ENCODE measurements at regions not wholly inside any gene's neighbourhood (a gene's known extent, or its start where the extent isn't known, plus 50 kb on each side); places are given as distances from the start of the nearest gene placed in this dataset.

DNA sequence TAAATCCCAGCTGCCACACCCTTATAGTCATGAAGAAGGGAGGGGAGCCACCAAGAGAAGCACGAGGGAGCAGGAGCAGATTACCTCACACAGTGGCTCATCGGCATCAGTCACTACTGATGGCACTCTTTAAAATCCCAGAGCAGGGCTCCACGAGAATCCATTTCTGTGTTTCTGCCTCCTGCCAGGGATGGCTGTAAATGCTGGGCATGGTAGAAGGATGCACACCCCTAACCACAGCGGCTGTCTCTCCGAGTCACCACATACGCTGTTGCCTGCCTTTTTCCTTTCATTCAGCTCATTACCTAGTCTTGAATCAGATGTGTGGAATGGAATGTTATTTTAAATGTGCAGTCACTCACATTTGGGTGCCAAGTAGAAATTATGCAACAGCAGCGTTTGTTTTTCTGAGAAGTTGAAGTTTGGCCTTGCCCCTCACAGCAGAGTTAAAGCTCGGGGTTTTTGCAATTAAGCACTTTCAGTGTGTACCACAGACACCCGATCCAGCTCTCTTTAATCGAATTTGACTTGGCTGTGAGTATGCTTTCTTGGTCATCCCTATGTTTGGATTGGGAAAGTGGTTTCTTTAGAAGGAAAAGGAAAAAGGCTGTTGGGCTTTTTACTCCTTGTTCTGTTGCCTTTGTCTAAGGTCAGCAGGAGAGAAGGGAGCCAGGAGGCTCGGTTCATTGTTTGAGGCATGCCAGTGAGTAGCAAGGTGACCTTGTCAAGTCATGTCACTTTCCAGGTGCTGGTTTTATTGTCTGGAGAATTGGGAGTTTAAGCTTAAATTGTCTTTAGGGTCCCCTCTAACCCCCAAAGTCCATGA, 284.2 kb upstream of the TPM1 start:
- H3K27me3 ChIP-seq (ENCODE audit: insufficient read depth, poor library complexity, severe bottlenecking): no peaks in the 10 kb centered on the region
- H3K27ac ChIP-seq (replicated peaks): no peak overlapping the region
- no peak overlapping the region for H3K4me3 ChIP-seq (replicated peaks; ENCODE audit: insufficient read depth, low read length)

DNA sequence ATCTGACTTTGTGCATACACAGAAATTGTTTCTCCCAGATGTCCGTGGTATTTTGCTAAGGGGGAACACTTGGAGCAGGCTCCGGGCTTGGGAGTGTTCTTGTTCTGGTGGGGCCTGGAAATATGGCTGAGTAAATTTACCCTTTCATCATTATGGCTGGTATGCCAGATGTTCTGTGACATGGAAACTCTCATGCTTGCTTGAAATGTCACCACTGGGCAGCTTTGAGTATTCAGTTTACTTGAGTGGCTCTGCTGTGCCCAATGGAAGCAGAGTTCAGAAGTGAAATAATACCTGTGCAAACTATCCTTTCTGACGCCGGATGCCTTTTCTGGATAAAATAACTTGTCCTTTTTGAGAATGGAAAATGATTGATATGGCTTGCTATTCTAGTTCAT, 283.6 kb upstream of the TPM1 start:
- no peak for DNase-seq (ENCODE audit: low read depth in 1 of 2, low spot score in 1 of 2)
- no peaks in the 10 kb centered on the region for H3K27me3 ChIP-seq (ENCODE audit: insufficient read depth, poor library complexity, severe bottlenecking)
- no peak overlapping the region for H3K27ac ChIP-seq (replicated peaks)
- H3K4me3 ChIP-seq (replicated peaks; ENCODE audit: insufficient read depth, low read length): no peak overlapping the region
- no peak for TF ChIP-seq SPI1 (IDR thresholded peaks at IDR 0.05; ENCODE audit: borderline replicate concordance, low read depth)
- no peak for TF ChIP-seq POLR2AphosphoS5 (IDR thresholded peaks at IDR 0.05; ENCODE audit: low read depth)
- TF ChIP-seq, protein P1, sequence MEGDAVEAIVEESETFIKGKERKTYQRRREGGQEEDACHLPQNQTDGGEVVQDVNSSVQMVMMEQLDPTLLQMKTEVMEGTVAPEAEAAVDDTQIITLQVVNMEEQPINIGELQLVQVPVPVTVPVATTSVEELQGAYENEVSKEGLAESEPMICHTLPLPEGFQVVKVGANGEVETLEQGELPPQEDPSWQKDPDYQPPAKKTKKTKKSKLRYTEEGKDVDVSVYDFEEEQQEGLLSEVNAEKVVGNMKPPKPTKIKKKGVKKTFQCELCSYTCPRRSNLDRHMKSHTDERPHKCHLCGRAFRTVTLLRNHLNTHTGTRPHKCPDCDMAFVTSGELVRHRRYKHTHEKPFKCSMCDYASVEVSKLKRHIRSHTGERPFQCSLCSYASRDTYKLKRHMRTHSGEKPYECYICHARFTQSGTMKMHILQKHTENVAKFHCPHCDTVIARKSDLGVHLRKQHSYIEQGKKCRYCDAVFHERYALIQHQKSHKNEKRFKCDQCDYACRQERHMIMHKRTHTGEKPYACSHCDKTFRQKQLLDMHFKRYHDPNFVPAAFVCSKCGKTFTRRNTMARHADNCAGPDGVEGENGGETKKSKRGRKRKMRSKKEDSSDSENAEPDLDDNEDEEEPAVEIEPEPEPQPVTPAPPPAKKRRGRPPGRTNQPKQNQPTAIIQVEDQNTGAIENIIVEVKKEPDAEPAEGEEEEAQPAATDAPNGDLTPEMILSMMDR (IDR thresholded peaks at IDR 0.05; ENCODE audit: insufficient read depth, low read length): no peak
- no peak for TF ChIP-seq GABPA (IDR thresholded peaks at IDR 0.05; ENCODE audit: low read depth)
- TF ChIP-seq, protein P2, sequence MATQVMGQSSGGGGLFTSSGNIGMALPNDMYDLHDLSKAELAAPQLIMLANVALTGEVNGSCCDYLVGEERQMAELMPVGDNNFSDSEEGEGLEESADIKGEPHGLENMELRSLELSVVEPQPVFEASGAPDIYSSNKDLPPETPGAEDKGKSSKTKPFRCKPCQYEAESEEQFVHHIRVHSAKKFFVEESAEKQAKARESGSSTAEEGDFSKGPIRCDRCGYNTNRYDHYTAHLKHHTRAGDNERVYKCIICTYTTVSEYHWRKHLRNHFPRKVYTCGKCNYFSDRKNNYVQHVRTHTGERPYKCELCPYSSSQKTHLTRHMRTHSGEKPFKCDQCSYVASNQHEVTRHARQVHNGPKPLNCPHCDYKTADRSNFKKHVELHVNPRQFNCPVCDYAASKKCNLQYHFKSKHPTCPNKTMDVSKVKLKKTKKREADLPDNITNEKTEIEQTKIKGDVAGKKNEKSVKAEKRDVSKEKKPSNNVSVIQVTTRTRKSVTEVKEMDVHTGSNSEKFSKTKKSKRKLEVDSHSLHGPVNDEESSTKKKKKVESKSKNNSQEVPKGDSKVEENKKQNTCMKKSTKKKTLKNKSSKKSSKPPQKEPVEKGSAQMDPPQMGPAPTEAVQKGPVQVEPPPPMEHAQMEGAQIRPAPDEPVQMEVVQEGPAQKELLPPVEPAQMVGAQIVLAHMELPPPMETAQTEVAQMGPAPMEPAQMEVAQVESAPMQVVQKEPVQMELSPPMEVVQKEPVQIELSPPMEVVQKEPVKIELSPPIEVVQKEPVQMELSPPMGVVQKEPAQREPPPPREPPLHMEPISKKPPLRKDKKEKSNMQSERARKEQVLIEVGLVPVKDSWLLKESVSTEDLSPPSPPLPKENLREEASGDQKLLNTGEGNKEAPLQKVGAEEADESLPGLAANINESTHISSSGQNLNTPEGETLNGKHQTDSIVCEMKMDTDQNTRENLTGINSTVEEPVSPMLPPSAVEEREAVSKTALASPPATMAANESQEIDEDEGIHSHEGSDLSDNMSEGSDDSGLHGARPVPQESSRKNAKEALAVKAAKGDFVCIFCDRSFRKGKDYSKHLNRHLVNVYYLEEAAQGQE (IDR thresholded peaks at IDR 0.05; ENCODE audit: insufficient replicate concordance, low read depth): no peak

More for the DNA sequence above, 284.2 kb upstream of the TPM1 start:
- TF ChIP-seq GABPA (IDR thresholded peaks at IDR 0.05; ENCODE audit: low read depth) (no peak), SPI1 (IDR thresholded peaks at IDR 0.05; ENCODE audit: borderline replicate concordance, low read depth) (no peak), POLR2AphosphoS5 (IDR thresholded peaks at IDR 0.05; ENCODE audit: low read depth) (no peak)
- TF ChIP-seq, protein P1 (IDR thresholded peaks at IDR 0.05; ENCODE audit: insufficient read depth, low read length): no peak
- TF ChIP-seq, protein P2 (IDR thresholded peaks at IDR 0.05; ENCODE audit: insufficient replicate concordance, low read depth): no peak
- DNase-seq (ENCODE audit: low read depth in 1 of 2, low spot score in 1 of 2): no peak

DNA sequence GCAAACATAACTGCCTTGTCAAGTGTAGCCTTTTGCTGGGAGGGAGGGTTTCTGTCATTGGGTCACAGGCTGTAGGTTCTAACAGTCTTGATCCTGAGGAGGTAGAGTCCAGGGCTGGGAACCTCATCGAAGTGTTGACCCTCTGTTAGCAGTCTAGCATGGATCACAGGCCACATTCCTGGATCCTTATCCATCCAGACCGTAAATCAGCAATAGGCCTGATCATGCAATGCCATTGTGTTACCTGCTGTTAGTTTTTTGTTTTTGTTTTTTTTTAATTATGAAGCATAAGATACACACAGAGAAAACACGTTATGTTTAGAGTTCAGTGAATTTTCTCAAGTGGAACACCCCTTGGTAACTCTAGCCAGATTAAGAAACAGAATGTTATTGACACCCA, 282.0 kb upstream of the TPM1 start:
- Histone ChIP-seq H3K27me3 (ENCODE audit: insufficient read depth, poor library complexity, severe bottlenecking) (no peaks in the 10 kb centered on the region), H3K4me3 (replicated peaks; ENCODE audit: insufficient read depth, low read length) (no peak overlapping the region), H3K27ac (replicated peaks) (no peak overlapping the region)
- TF ChIP-seq, protein P2 (IDR thresholded peaks at IDR 0.05; ENCODE audit: insufficient replicate concordance, low read depth): no peak
- TF ChIP-seq, protein P1 (IDR thresholded peaks at IDR 0.05; ENCODE audit: insufficient read depth, low read length): no peak
- TF ChIP-seq POLR2AphosphoS5 (IDR thresholded peaks at IDR 0.05; ENCODE audit: low read depth) (no peak), SPI1 (IDR thresholded peaks at IDR 0.05; ENCODE audit: borderline replicate concordance, low read depth) (no peak), GABPA (IDR thresholded peaks at IDR 0.05; ENCODE audit: low read depth) (no peak)
- DNase-seq (ENCODE audit: low read depth in 1 of 2, low spot score in 1 of 2): no peak
